ENCODE measurements at regions not wholly inside any gene's neighbourhood (a gene's known extent, or its start where the extent isn't known, plus 50 kb on each side); places are given as distances from the start of the nearest gene placed in this dataset.

GRCh38 chr16:86827521-86827920 is 249.2 kb downstream of the FOXL1 start:
- H3K36me3 ChIP-seq (ENCODE audit: control insufficient read depth in 5 of 5, insufficient read depth in 5 of 5, low read length in 5 of 5) = no peaks in the 10 kb centered on the region
- no peak overlapping the region for H3K9ac ChIP-seq (ENCODE audit: low read length in 5 of 5)
- no peak overlapping the region for H3K27ac ChIP-seq (ENCODE audit: low read depth, low read length)
- no peak overlapping the region for H3K4me3 ChIP-seq (ENCODE audit: low read depth in 1 of 5, low read length in 5 of 5)
- H3K4me1 ChIP-seq (ENCODE audit: control insufficient read depth in 5 of 5, insufficient read depth in 5 of 5, low read length in 5 of 5) = peaks cover 0 to 7% (median 0%) of the 10 kb centered on the region in 5 donors
- peaks cover 0 to 2% (median 0%) of the 10 kb centered on the region in 5 donors for H3K9me3 ChIP-seq (ENCODE audit: control insufficient read depth in 5 of 5, low read length in 5 of 5)
- H3K27me3 ChIP-seq (ENCODE audit: control insufficient read depth in 5 of 5, insufficient read depth in 4 of 5, low read length in 5 of 5) = peaks cover 31 to 48% (median 36%) of the 10 kb centered on the region in 5 donors

- H3K9ac ChIP-seq (ENCODE audit: low read length in 5 of 5) = no peak overlapping the region
- no peak overlapping the region for H3K4me3 ChIP-seq (ENCODE audit: low read depth in 1 of 5, low read length in 5 of 5)
- no peaks in the 10 kb centered on the region for H3K36me3 ChIP-seq (ENCODE audit: control insufficient read depth in 5 of 5, insufficient read depth in 5 of 5, low read length in 5 of 5)
- peaks cover 0 to 7% (median 0%) of the 10 kb centered on the region in 5 donors for H3K4me1 ChIP-seq (ENCODE audit: control insufficient read depth in 5 of 5, insufficient read depth in 5 of 5, low read length in 5 of 5)
- no peak overlapping the region for H3K27ac ChIP-seq (ENCODE audit: low read depth, low read length)
- H3K27me3 ChIP-seq (ENCODE audit: control insufficient read depth in 5 of 5, insufficient read depth in 4 of 5, low read length in 5 of 5) = peaks cover 31 to 47% (median 36%) of the 10 kb centered on the region in 5 donors
- peaks cover 0 to 2% (median 0%) of the 10 kb centered on the region in 5 donors for H3K9me3 ChIP-seq (ENCODE audit: control insufficient read depth in 5 of 5, low read length in 5 of 5)
Observed at GRCh38 chr16:86828202-86828601, 249.9 kb downstream of the FOXL1 start.

- H3K27me3 ChIP-seq (ENCODE audit: control insufficient read depth in 5 of 5, insufficient read depth in 4 of 5, low read length in 5 of 5) = peaks cover 31 to 47% (median 36%) of the 10 kb centered on the region in 5 donors
- H3K9me3 ChIP-seq (ENCODE audit: control insufficient read depth in 5 of 5, low read length in 5 of 5) = peaks cover 0 to 2% (median 0%) of the 10 kb centered on the region in 5 donors
Observed at GRCh38 chr16:86828653-86829052, 250.3 kb downstream of the FOXL1 start.

GRCh38 chr16:86831366-86831765 is 253.0 kb downstream of the FOXL1 start:
- Histone ChIP-seq H3K9ac (ENCODE audit: low read length in 5 of 5) (no peak overlapping the region), H3K9me3 (ENCODE audit: control insufficient read depth in 5 of 5, low read length in 5 of 5) (no peaks in the 10 kb centered on the region), H3K36me3 (ENCODE audit: control insufficient read depth in 5 of 5, insufficient read depth in 5 of 5, low read length in 5 of 5) (no peaks in the 10 kb centered on the region)

More at GRCh38 chr16:86828653-86829052, 250.3 kb downstream of the FOXL1 start:
- no peaks in the 10 kb centered on the region for H3K36me3 ChIP-seq (ENCODE audit: control insufficient read depth in 5 of 5, insufficient read depth in 5 of 5, low read length in 5 of 5)
- peaks cover 0 to 7% (median 0%) of the 10 kb centered on the region in 5 donors for H3K4me1 ChIP-seq (ENCODE audit: control insufficient read depth in 5 of 5, insufficient read depth in 5 of 5, low read length in 5 of 5)
- H3K4me3 ChIP-seq (ENCODE audit: low read depth in 1 of 5, low read length in 5 of 5) = no peak overlapping the region
- no peak overlapping the region for H3K9ac ChIP-seq (ENCODE audit: low read length in 5 of 5)
- no peak overlapping the region for H3K27ac ChIP-seq (ENCODE audit: low read depth, low read length)

GRCh38 chr16:86833136-86833535 is 254.8 kb downstream of the FOXL1 start:
- no peaks in the 10 kb centered on the region for H3K36me3 ChIP-seq (ENCODE audit: control insufficient read depth in 5 of 5, insufficient read depth in 5 of 5, low read length in 5 of 5)
- H3K9ac ChIP-seq (ENCODE audit: low read length in 5 of 5) = no peak overlapping the region
- H3K9me3 ChIP-seq (ENCODE audit: control insufficient read depth in 5 of 5, low read length in 5 of 5) = peaks cover 0 to 3% (median 0%) of the 10 kb centered on the region in 5 donors
- peak overlapping the region in 1 of 5 donors; percentile 1 for H3K4me3 ChIP-seq (ENCODE audit: low read depth in 1 of 5, low read length in 5 of 5)
- H3K27ac ChIP-seq (ENCODE audit: low read depth, low read length) = no peak overlapping the region
- H3K27me3 ChIP-seq (ENCODE audit: control insufficient read depth in 5 of 5, insufficient read depth in 4 of 5, low read length in 5 of 5) = peaks cover 8 to 25% (median 13%) of the 10 kb centered on the region in 5 donors
- H3K4me1 ChIP-seq (ENCODE audit: control insufficient read depth in 5 of 5, insufficient read depth in 5 of 5, low read length in 5 of 5) = no peaks in the 10 kb centered on the region

More at GRCh38 chr16:86831366-86831765, 253.0 kb downstream of the FOXL1 start:
- H3K4me3 ChIP-seq (ENCODE audit: low read depth in 1 of 5, low read length in 5 of 5) = no peak overlapping the region
- H3K27ac ChIP-seq (ENCODE audit: low read depth, low read length) = no peak overlapping the region
- peaks cover 18 to 35% (median 21%) of the 10 kb centered on the region in 5 donors for H3K27me3 ChIP-seq (ENCODE audit: control insufficient read depth in 5 of 5, insufficient read depth in 4 of 5, low read length in 5 of 5)
- H3K4me1 ChIP-seq (ENCODE audit: control insufficient read depth in 5 of 5, insufficient read depth in 5 of 5, low read length in 5 of 5) = peaks cover 0 to 7% (median 0%) of the 10 kb centered on the region in 5 donors

GRCh38 chr16:86834451-86835035 is 256.2 kb downstream of the FOXL1 start:
- H3K9me3 ChIP-seq (ENCODE audit: control insufficient read depth in 5 of 5, low read length in 5 of 5) = peaks cover 0 to 6% (median 5%) of the 10 kb centered on the region in 5 donors
- no peaks in the 10 kb centered on the region for H3K36me3 ChIP-seq (ENCODE audit: control insufficient read depth in 5 of 5, insufficient read depth in 5 of 5, low read length in 5 of 5)
- peaks cover under 1 to 16% (median 6%) of the 10 kb centered on the region in 5 donors for H3K27me3 ChIP-seq (ENCODE audit: control insufficient read depth in 5 of 5, insufficient read depth in 4 of 5, low read length in 5 of 5)
- H3K9ac ChIP-seq (ENCODE audit: low read length in 5 of 5) = no peak overlapping the region
- H3K27ac ChIP-seq (ENCODE audit: low read depth, low read length) = no peak overlapping the region
- no peaks in the 10 kb centered on the region for H3K4me1 ChIP-seq (ENCODE audit: control insufficient read depth in 5 of 5, insufficient read depth in 5 of 5, low read length in 5 of 5)
- H3K4me3 ChIP-seq (ENCODE audit: low read depth in 1 of 5, low read length in 5 of 5) = no peak overlapping the region

- Histone ChIP-seq H3K4me3 (ENCODE audit: low read depth in 1 of 5, low read length in 5 of 5) (no peak overlapping the region), H3K27me3 (ENCODE audit: control insufficient read depth in 5 of 5, insufficient read depth in 4 of 5, low read length in 5 of 5) (peaks cover 0 to 7% (median 0%) of the 10 kb centered on the region in 5 donors), H3K36me3 (ENCODE audit: control insufficient read depth in 5 of 5, insufficient read depth in 5 of 5, low read length in 5 of 5) (no peaks in the 10 kb centered on the region), H3K27ac (ENCODE audit: low read depth, low read length) (no peak overlapping the region), H3K9me3 (ENCODE audit: control insufficient read depth in 5 of 5, low read length in 5 of 5) (peaks cover 0 to 6% (median 5%) of the 10 kb centered on the region in 5 donors), H3K4me1 (ENCODE audit: control insufficient read depth in 5 of 5, insufficient read depth in 5 of 5, low read length in 5 of 5) (no peaks in the 10 kb centered on the region), H3K9ac (ENCODE audit: low read length in 5 of 5) (no peak overlapping the region)
Observed at GRCh38 chr16:86835982-86836381, 257.6 kb downstream of the FOXL1 start.

- Histone ChIP-seq H3K36me3 (ENCODE audit: control insufficient read depth in 5 of 5, insufficient read depth in 5 of 5, low read length in 5 of 5) (no peaks in the 10 kb centered on the region), H3K4me1 (ENCODE audit: control insufficient read depth in 5 of 5, insufficient read depth in 5 of 5, low read length in 5 of 5) (no peaks in the 10 kb centered on the region), H3K27ac (ENCODE audit: low read depth, low read length) (no peak overlapping the region), H3K27me3 (ENCODE audit: control insufficient read depth in 5 of 5, insufficient read depth in 4 of 5, low read length in 5 of 5) (peaks cover 0 to 7% (median 0%) of the 10 kb centered on the region in 5 donors), H3K9me3 (ENCODE audit: control insufficient read depth in 5 of 5, low read length in 5 of 5) (peaks cover 0 to 6% (median 5%) of the 10 kb centered on the region in 5 donors), H3K4me3 (ENCODE audit: low read depth in 1 of 5, low read length in 5 of 5) (no peak overlapping the region), H3K9ac (ENCODE audit: low read length in 5 of 5) (no peak overlapping the region)
Observed at GRCh38 chr16:86836503-86837129, 258.3 kb downstream of the FOXL1 start.

- Histone ChIP-seq H3K9me3 (ENCODE audit: control insufficient read depth in 5 of 5, low read length in 5 of 5) (peaks cover 0 to 2% (median under 1%) of the 10 kb centered on the region in 5 donors), H3K9ac (ENCODE audit: low read length in 5 of 5) (no peak overlapping the region), H3K36me3 (ENCODE audit: control insufficient read depth in 5 of 5, insufficient read depth in 5 of 5, low read length in 5 of 5) (no peaks in the 10 kb centered on the region), H3K27me3 (ENCODE audit: control insufficient read depth in 5 of 5, insufficient read depth in 4 of 5, low read length in 5 of 5) (peaks cover 0 to 12% (median 10%) of the 10 kb centered on the region in 5 donors), H3K27ac (ENCODE audit: low read depth, low read length) (no peak overlapping the region), H3K4me1 (ENCODE audit: control insufficient read depth in 5 of 5, insufficient read depth in 5 of 5, low read length in 5 of 5) (no peaks in the 10 kb centered on the region), H3K4me3 (ENCODE audit: low read depth in 1 of 5, low read length in 5 of 5) (no peak overlapping the region)
Observed at GRCh38 chr16:86843812-86844211, 265.5 kb downstream of the FOXL1 start.

- Histone ChIP-seq H3K4me3 (ENCODE audit: low read depth in 1 of 5, low read length in 5 of 5) (no peak overlapping the region), H3K36me3 (ENCODE audit: control insufficient read depth in 5 of 5, insufficient read depth in 5 of 5, low read length in 5 of 5) (no peaks in the 10 kb centered on the region), H3K9ac (ENCODE audit: low read length in 5 of 5) (no peak overlapping the region), H3K27ac (ENCODE audit: low read depth, low read length) (no peak overlapping the region), H3K27me3 (ENCODE audit: control insufficient read depth in 5 of 5, insufficient read depth in 4 of 5, low read length in 5 of 5) (peaks cover 0 to 14% (median 12%) of the 10 kb centered on the region in 5 donors), H3K9me3 (ENCODE audit: control insufficient read depth in 5 of 5, low read length in 5 of 5) (no peaks in the 10 kb centered on the region), H3K4me1 (ENCODE audit: control insufficient read depth in 5 of 5, insufficient read depth in 5 of 5, low read length in 5 of 5) (no peaks in the 10 kb centered on the region)
Observed at GRCh38 chr16:86844695-86845094, 266.3 kb downstream of the FOXL1 start.
